Hematopoietic multipotent progenitor cell (in vitro differentiated cells): ENCODE measurements at regions not wholly inside any gene's neighbourhood (a gene's known extent, or its start where the extent isn't known, plus 50 kb on each side); places are given as distances from the start of the nearest gene placed in this dataset.

ENCODE experiments used
- DNase-seq, 3 donors: peaks; one replicate each; pipeline ENCODE4 v3.0.0-alpha.2; 2011 to 2015; ENCODE audit warnings: low read depth in 2 of 3, low spot score in 2 of 3

DNA sequence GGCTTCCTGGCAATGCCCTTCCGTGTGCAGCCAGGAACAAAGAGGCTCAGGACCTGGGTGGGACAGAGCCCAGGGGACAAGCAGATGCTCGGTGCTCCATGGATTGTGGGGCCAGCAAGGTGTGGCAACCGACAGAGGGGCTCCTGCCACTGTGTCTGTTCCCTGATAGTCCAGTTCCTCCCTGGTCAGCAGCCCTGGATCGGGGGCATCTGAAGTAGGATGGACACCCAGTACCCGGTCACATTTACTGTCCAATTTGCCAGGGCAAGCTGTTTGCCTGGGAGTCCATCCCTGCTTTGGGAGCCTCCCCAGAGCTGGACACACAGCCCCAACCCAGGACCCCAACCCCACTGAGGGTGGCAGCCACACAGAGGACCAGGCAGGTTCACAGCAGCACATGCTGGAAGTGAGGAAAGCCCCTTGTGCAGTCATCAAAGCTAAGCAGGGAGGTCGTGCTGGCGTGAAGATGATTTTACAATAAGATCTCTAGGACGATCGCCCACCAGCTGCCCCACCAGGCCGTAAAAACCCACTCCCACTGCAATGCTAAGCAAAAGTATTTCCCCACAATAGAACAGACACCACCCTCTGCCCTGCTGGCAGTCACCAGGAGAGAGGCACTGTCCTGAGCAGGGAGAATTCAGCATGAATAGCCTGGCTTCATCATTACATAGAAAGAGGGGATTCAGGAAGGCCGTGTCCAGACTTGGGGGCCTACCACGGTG, 141.7 kb downstream of the NDUFA10 start:
- DNase-seq: no peak

DNA sequence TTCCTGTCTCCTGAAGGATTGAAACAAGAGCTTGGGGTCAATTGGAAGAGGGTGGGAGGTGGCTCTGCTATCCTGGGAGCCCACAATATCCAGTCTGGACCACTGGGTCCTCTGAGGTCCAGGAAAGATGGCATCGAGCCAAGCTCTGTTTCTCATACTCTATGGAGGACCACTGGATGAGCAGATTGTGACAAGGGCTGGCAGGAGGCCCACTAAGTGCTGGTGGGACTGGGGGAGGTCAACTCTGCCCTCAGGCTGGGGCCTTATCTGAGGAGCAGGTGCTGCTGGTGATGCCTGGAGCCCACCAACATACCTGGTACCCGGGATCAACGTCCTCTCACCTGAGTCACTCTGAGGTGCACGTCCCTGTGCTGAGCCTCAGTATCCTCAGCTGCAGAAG, 142.4 kb downstream of the NDUFA10 start:
- DNase-seq: no peak

DNA sequence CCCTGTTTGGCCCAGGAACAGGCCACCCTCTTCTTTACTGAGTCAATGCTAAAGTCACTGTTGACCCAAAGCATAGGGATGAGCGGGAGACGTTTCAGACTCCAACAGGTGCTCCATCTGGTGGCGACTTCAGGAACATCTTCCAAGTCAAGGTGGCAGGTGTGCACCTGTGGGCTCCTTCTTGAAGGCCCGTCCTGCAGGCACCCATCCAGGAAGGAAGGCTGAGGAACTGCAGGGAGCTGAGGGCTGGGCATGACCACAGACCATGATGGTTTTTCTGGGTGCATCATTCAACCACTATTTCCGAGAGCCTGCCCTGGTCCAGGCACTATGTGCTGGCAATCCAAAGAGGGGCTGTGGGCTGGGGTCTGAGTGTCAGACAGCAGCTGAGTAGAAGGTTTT, 142.8 kb downstream of the NDUFA10 start:
- peak; percentile 25 to 65 (median 43) for DNase-seq

DNA sequence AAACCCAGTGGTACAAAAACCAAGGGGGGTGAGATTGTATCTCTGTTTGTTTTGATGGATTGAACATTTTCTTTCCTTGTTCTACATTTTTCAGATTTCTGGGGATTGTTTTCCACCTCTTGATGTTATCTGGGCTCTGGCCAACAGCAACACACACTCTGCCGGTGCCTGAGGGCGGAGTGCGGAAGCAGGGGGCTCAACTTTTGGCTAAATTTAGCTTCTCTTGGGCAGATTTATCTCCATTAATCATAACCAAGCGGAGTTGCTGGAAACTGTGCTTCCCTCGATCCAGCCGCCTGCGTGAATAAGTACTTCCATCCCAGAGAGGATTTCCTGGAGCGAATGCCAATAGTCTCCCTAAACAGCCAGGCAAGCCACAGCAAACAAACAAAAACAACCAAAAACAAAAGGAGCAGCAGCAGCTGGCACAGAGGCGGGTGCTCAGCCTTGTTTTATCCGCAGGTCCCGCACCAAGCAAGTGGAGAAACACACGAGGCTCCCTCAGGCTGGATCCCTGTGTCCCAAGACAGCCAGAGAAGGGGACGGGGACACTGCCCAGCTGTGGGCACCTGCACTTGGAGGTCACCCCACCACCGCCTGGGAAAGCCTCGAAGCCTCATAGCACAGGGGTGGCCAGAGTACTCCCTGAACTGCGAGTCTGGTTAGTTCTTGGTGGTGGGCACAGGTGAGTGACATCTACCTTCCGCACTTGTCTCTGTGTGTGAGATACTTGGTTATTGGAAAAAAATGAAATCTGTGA, 143.4 kb downstream of the NDUFA10 start:
- peak in 1 of 3 donors; percentile 34 for DNase-seq

DNA sequence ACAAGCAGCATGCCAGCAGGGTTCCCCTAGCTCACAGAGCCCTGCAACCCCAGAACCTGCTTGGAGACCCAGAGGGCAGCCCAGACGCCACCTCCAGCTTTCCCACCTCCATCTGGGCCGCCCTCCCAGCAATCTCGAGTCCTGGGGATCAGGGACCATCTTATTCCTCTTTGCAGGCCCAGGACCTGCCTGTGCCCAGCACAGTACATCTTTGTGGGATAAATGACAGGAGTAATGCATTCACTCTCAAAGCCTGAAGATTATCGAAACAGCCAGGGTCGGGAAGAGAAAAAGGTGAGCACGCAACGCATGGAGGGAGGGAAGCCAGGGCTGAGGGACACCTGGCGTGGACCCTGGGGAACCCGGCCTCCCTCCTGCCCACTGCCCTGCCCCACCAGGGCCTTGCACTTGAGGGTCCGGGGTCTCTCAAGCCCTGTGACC, 144.1 kb downstream of the NDUFA10 start:
- DNase-seq: no peak

DNA sequence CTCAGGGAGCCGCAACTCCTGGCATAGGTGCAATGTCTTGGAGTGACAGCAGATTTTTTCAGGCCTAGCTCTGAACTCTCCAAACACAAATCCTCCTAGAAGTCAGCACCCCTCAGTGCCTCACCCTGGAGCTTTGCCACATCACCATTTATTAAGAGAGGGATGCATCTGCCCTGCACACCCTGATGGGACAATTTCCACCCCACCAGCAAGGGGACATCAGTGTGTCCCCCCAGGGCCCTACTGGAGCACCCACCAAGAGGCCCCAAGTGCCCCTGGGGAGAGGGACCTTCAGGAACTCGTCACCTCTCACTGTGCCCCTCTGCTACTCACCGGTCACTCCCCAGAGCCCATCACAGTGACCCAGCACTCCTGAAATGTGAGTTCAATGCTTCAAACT, 144.7 kb downstream of the NDUFA10 start:
- DNase-seq: no peak

DNA sequence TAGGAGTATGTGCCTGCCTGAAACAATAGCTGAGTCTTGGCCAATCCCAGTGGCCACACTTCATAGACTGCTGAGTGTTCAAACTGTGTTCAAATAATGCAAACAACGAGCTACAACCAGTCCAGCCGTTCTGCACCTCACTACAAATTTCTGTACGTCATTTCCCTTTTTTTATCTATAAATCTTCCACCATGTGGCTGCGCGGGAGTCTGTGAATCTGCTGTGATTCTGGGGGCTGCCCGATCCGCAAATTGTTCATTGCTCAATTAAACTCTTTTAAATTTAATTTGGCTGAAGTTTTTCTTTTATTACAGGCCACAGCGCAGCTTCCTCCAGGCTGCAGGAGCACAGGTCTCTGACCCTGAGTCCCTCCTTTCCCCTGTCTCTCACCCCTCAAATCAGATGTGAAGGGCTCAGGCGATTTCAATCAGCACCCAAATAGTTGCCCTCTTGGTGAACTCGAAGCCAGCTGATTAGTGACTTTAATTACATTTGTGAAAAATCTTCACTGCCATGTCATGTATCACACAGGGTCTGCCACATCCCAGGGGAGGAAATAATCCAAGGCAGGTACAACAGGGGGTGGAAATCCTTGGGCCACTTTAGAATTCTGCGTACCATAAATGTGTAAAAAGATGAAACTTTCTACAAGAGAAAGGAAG, 145.6 kb downstream of the NDUFA10 start:
- DNase-seq: peak in 1 of 3 donors; percentile 35

DNA sequence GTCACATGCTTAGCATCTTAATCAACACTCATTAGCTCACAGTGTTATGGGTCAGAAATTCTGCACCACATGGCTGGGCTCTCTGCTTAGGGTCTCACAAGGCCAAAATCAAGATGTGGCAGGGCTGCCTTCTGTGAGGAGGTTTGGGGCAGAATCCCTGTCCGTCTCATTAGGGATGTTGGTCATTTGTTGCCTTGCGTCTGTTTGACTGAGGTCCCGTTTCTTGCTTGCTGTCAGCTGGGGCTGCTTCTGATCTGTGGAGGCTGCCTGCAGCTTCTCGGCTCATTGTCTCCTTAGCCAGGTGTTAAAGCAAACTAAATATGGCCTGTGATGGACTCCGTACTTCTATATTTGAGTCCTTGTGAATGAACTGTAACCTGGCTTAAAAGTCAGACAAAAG, 146.5 kb downstream of the NDUFA10 start:
- no peak for DNase-seq

DNA sequence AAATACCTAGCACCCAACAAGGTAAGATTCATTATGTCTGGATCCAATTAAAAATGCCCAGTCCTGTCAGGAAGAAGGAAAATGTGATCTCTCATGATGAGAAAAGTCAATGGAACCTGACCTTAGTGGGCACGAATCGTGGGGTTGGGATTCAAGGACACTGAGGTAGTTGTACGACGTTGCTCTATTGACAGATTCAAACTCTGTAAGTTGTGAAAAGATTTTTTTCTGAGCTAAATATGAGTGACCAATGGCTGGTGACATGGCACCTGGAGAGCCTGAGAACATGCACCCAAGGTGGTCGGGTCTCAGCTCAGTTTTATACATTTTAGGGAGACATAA, 148.2 kb downstream of the NDUFA10 start:
- no peak for DNase-seq

DNA sequence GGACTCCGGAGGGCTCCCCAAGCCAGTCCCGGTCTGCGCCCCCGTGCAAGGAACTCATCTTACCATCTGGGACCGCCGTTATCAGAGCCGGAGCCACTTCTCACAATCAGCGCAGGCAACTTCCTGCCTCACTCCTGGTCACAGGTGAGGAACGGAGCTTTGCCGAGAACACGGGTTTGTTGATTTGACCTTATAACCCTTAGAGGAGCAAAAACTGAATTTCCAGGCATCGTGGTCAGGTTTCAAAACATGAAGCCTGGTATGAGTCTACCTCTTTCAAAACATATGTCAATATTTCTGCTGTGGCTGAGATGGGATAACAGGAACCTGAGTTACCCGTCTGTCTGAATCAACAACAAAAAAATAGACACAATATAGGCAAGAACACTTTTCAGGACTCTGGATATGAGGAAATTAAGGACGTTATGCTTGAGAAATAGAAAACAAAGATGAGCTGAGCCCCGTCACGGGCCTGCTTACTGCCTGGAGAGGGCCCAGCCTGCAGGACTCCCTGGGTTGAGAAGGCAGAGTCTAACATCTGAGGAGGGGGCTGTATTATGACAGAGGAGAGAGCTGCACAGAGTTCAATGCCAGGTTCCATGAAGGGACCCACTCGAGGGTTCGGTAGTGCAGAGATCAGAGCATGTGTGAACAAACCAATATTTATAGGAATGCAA, 148.7 kb downstream of the NDUFA10 start:
- no peak for DNase-seq

DNA sequence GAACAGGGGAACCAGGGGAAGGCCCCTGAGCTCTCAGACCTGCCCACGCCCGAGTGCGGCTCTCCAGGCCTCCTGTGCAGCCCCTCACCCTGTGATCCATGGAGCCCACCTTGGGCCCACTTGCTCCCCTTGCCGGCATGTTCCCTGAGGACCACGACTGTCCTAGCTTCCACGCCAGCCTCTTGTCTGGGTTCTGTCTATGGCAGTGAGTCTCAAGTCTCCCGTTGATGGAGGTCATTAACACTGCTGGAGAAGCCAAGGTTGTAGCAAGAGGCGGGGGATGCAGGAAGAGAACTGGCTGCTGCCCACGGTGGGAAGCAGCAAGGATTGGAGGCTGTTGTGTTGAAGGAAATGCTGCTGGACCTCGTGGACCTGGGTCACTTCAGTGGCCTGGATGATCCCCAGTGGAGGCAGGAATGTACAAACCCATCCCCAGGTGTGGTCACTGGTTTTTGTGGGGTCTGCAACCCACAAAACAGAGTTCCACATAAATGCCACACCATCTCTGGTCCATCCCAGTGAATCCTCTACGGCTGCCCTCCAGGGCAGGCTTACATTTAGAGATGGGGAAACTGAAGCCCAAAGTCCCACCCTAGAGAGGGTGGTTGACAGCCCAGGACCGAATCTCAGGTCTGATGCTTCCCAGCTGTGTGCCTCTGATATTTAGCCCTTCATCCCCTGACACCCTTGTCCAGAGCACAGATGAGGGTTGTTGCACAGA, 150.3 kb downstream of the NDUFA10 start:
- no peak for DNase-seq

DNA sequence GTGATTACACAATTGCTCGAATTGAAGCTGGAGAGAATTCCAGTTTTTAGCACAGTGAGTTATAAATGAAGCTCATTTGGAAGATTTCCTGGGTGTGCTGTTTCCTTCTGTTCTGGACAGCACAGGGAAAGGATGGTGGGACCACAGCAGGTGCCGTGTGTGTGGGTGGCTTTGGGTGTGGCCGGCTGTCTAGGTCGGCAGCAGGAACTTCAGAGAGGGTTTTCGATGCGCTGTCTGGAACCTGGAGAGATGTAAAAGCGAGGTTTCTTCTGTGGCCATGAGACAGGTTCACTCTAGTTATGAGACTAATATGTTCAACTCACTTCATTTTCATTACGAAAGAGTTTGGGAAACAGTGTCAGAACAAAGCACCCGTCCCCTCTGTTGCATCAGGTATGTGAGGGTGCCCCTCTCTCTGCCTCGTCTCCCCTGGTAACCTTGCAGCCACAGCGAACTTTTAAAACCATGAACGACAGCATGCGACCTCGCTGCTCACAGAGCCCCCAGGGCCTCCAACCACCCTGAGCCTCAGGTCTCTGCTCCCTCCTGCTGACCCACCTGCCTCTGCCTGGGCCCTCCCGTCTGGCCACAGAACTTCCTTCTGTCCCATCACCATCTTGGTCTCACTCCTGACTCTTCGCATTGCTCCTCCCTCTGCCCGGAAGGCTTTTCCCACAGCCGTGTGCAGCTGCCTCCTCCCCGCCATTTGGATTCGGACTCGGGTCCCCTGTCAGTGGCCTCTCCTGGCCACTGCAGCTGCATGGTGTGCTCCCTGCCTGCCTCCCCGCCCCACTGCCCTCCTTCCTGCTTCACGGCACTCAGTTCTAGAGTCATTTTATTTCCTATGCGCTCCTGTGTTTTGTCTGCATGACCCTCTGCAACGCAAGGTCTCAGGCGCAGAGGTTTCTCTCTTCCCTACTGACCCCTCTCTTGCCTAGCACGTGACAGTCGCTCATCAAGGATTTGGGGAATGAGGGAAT, 151.2 kb downstream of the NDUFA10 start:
- no peak for DNase-seq

DNA sequence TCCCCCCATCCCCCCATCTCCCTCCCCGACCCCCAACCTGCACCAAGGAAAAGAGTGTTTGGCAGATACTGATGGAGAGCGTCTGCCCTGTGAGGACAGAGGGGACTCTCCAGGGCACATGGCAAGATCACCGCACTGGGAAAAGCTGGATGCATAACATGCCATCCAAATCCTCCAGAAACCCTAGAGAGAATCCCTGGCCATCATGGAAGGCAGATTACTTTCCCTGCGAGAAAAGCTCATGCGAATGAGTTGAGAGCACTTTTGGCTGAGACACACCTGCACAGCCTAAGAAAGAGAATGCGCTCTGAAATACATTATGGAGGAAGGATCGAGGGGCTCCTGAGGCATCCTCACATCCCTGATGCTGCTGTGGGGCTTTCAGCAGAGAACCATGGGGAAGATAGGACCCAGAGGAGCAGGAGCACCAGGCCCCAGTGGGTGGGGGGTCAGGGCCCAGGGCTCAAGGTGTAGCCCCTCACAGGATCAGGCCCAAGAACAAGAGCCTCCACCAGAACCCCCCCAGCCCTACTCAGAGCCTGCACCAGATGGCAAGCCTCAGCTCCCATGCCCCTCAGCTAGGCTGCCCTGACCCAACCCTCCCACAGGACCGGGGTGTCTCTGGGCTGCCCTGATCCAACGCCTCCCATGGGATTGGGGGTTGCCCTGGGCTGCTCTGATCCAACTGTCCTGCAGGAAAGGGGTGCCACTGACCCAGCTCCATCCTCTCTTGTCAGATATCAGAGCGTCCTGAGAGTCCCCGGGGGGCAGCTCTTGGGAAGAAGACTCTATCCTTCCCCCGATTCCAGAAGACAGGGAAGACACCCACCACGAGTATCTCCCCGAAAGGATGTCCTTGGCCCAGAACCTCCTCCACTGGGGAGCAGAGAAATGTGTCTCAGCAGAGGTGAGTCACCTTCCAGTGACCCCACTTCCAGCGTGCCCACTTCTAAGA, 153.4 kb downstream of the NDUFA10 start:
- DNase-seq: no peak

DNA sequence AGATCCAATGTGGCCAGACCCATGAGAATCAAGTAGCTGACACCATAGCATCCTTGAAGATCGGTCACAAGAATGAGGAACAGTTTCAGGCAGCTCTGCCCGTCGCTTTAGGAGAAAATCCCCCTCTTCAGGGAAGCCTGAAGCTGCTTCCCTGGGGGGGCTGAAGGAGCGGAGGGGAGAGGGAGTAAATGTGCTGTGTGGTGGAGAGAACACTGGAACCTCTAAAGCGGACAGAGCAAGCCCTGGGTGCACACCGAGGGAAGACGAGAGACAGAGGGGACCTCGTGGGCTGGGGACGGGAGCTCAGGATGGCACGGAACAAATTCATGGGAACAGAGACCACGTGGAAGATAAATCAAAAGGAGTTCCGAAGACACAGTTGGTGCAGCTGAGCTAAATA, 154.3 kb downstream of the NDUFA10 start:
- no peak for DNase-seq

DNA sequence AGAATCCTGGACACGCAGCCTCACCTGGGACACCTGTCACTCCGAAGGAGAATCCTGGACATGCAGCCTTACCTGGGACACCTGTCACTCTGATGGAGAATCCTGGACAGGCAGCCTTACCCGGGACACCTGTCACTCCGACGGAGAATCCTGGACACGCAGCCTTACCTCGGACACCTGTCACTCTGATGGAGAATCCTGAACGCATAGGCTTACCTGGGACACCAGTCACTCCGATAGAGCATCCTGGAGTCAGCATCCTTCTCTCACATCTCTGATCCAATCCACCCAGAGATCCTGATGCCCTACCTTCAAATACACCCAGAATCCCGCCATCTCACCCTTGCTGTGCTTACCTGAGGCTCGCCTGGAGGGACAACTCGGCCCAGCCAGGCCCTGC, 154.9 kb downstream of the NDUFA10 start:
- no peak for DNase-seq

DNA sequence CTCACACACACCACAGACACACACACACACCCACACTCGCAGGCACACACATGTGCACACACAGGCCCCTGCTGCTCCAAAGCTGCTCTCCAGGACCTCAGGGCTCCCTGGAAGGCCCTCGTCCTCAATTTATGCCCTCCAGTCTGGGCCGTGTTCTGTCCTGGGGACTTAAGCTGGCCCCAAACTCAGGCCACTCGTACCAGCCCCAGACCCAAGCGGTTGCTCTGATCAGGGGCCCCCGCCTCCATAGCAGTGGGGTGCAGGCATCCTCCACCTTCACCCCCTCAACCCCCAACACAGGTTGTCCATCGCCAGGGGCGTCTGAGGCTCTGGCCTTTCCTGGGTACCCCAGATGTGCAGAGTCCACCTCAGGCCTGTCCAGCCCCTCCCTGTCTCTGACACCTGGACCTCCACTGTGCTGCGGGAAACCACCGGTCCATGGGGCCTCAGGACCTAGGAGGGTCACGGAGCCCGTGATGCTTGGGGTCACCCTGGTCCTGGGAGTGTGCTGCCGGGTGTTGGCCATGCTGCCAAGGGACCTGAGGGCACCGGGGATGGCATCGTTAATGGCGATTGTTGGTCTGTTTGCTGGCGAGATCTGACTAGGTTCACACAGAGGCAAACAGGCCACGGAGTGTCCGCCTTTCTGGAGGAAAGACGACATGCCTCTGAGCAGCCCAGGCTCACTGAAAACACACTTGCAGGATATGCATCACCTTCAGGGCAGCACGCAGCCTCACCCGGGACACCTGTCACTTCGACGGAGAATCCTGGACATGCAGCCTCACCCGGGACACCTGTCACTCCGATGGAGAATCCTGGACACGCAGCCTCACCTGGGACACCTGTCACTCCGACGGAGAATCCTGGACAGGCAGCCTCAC, 155.6 kb downstream of the NDUFA10 start:
- no peak for DNase-seq

DNA sequence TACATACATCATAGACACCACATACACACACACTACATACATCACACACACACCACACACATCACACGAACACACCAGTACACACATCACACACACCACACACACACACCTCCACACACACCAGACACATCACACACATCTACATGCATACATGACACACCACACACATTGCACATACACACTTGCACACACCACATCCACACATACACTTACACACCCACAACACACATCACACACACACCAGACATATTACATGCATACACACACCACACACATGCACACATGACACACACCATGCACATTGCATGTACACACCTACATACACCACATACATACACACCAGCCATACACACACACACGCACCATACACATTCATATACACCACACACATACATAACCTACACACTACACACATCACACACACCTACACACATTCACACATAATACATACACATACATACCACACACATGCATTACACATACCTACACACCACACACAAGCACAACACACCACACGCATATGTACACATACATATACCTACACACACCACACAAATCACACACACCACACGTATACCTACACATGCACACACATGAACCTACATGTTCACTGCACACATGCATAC, 156.5 kb downstream of the NDUFA10 start:
- DNase-seq: no peak
